ENCODE measurements at regions not wholly inside any gene's neighbourhood (a gene's known extent, or its start where the extent isn't known, plus 50 kb on each side); places are given as distances from the start of the nearest gene placed in this dataset.

GRCh38 chr5:123997064-123997461 lies 485.1 kb downstream of the CSNK1G3 start:
- BruUV-seq (replicated peaks): no TSS peak
- intact Hi-C loops (cut with micrococcal nuclease): no loop called here
- H3K79me2 ChIP-seq (ENCODE audit: control insufficient read depth, insufficient read depth, low read length): no peaks in the 10 kb centered on the region
- CTCF ChIA-PET: no interaction called here
- H3K9me1 ChIP-seq (replicated peaks; ENCODE audit: control insufficient read depth, extremely low read depth, insufficient read depth, low read length): no peaks in the 10 kb centered on the region
- no peaks in the 10 kb centered on the region for H3K36me3 ChIP-seq (ENCODE audit: control insufficient read depth in 2 of 2, extremely low read depth in 1 of 2, insufficient read depth in 2 of 2, low read length in 2 of 2)
- H3K4me1 ChIP-seq (ENCODE audit: control insufficient read depth, extremely low read depth, insufficient read depth, low read length): no peaks in the 10 kb centered on the region
- no peak for TF ChIP-seq MYC (IDR thresholded peaks at IDR 0.05; ENCODE audit: low read depth, low read length)
- TF ChIP-seq GATA2 (IDR thresholded peaks at IDR 0.05; ENCODE audit: insufficient read depth, insufficient read length, low read depth, low read length): no peak
- no peak for TF ChIP-seq POLR2A (IDR thresholded peaks at IDR 0.05; ENCODE audit: low read depth, low read length)
- TF ChIP-seq POLR2AphosphoS5 (IDR thresholded peaks at IDR 0.05; ENCODE audit: insufficient read depth, low read depth, low read length): no peak
- TF ChIP-seq JUN (IDR thresholded peaks at IDR 0.05; ENCODE audit: borderline replicate concordance, insufficient read depth, insufficient read length, low read depth): no peak
- TF ChIP-seq EZH2 (IDR thresholded peaks at IDR 0.05; ENCODE audit: borderline replicate concordance, low read depth, low read length, severe bottlenecking): no peak
- FAIRE-seq (no peak), DNase-seq (ENCODE audit: low read depth, low spot score) (no peak)
- no peaks in the 10 kb centered on the region for H3K27me3 ChIP-seq (ENCODE audit: control insufficient read depth in 2 of 2, insufficient read depth in 2 of 2, low read length in 2 of 2)
- H3K9me3 ChIP-seq (replicated peaks; ENCODE audit: control insufficient read depth, insufficient read depth, low read length): no peaks in the 10 kb centered on the region
- no peaks in the 10 kb centered on the region for H4K20me1 ChIP-seq (replicated peaks; ENCODE audit: control insufficient read depth, extremely low read depth, insufficient read depth, low read length)
- dilution Hi-C loops (cut with MboI; ENCODE audit: extremely low pct_ligation_motif_present, low sequenced_read_pairs): no loop called here
- no peak overlapping the region for H3K4me2 ChIP-seq (ENCODE audit: insufficient read depth, low read length)
- POLR2A ChIA-PET: no interaction called here
- H2AFZ ChIP-seq (ENCODE audit: low read depth, low read length): no peak overlapping the region
- H3K9ac ChIP-seq (replicated peaks; ENCODE audit: extremely low read depth, insufficient read depth, low read length): no peak overlapping the region
- no peak overlapping the region for H3K4me3 ChIP-seq (replicated peaks in 1 of 3; ENCODE audit: insufficient read depth in 1 of 3, low read depth in 1 of 3, low read length in 3 of 3)
- no peak overlapping the region for H3K27ac ChIP-seq (ENCODE audit: insufficient read depth, low read depth, low read length)

GRCh38 chr5:123992641-123993040 lies 480.7 kb downstream of the CSNK1G3 start:
- Histone ChIP-seq H3K36me3 (ENCODE audit: control insufficient read depth in 2 of 2, extremely low read depth in 1 of 2, insufficient read depth in 2 of 2, low read length in 2 of 2) (no peaks in the 10 kb centered on the region), H2AFZ (ENCODE audit: low read depth, low read length) (no peak overlapping the region), H3K4me1 (ENCODE audit: control insufficient read depth, extremely low read depth, insufficient read depth, low read length) (no peaks in the 10 kb centered on the region), H3K27ac (ENCODE audit: insufficient read depth, low read depth, low read length) (no peak overlapping the region), H3K4me3 (replicated peaks in 1 of 3; ENCODE audit: insufficient read depth in 1 of 3, low read depth in 1 of 3, low read length in 3 of 3) (no peak overlapping the region), H3K9ac (replicated peaks; ENCODE audit: extremely low read depth, insufficient read depth, low read length) (no peak overlapping the region), H3K9me3 (replicated peaks; ENCODE audit: control insufficient read depth, insufficient read depth, low read length) (no peaks in the 10 kb centered on the region), H4K20me1 (replicated peaks; ENCODE audit: control insufficient read depth, extremely low read depth, insufficient read depth, low read length) (no peaks in the 10 kb centered on the region), H3K4me2 (ENCODE audit: insufficient read depth, low read length) (no peak overlapping the region), H3K79me2 (ENCODE audit: control insufficient read depth, insufficient read depth, low read length) (no peaks in the 10 kb centered on the region), H3K9me1 (replicated peaks; ENCODE audit: control insufficient read depth, extremely low read depth, insufficient read depth, low read length) (no peaks in the 10 kb centered on the region), H3K27me3 (ENCODE audit: control insufficient read depth in 2 of 2, insufficient read depth in 2 of 2, low read length in 2 of 2) (no peaks in the 10 kb centered on the region)
- FAIRE-seq: no peak
- no peak for DNase-seq (ENCODE audit: low read depth, low spot score)
- intact Hi-C loops (cut with micrococcal nuclease) (no loop called here), dilution Hi-C loops (cut with MboI; ENCODE audit: extremely low pct_ligation_motif_present, low sequenced_read_pairs) (no loop called here)
- ChIA-PET POLR2A (no interaction called here), CTCF (no interaction called here)
- BruUV-seq (replicated peaks): no TSS peak
- TF ChIP-seq JUN (IDR thresholded peaks at IDR 0.05; ENCODE audit: borderline replicate concordance, insufficient read depth, insufficient read length, low read depth) (no peak), GATA2 (IDR thresholded peaks at IDR 0.05; ENCODE audit: insufficient read depth, insufficient read length, low read depth, low read length) (no peak), MYC (IDR thresholded peaks at IDR 0.05; ENCODE audit: low read depth, low read length) (no peak), FOS (IDR thresholded peaks at IDR 0.05; ENCODE audit: borderline replicate concordance, insufficient read depth, low read length) (no peak), POLR2A (IDR thresholded peaks at IDR 0.05; ENCODE audit: low read depth, low read length) (no peak), CTCF (IDR thresholded peaks at IDR 0.05; ENCODE audit: extremely low read depth in 1 of 2, insufficient read depth in 1 of 2, low read depth in 1 of 2, low read length in 2 of 2) (no peak), EZH2 (IDR thresholded peaks at IDR 0.05; ENCODE audit: borderline replicate concordance, low read depth, low read length, severe bottlenecking) (no peak), POLR2AphosphoS5 (IDR thresholded peaks at IDR 0.05; ENCODE audit: insufficient read depth, low read depth, low read length) (no peak), MAX (IDR thresholded peaks at IDR 0.05; ENCODE audit: insufficient read depth, insufficient read length) (no peak)

Measured in endothelial cell of umbilical vein (primary cell).